K562 (cell line): ENCODE measurements at regions not wholly inside any gene's neighbourhood (a gene's known extent, or its start where the extent isn't known, plus 50 kb on each side); places are given as distances from the start of the nearest gene placed in this dataset.

ENCODE experiments used
- ETV5 ChIP-seq: sonication (generic); formaldehyde crosslinking; IDR thresholded peaks from 2 replicates; pipeline ENCODE4 v1.4.0; 2020; ENCODE audit warnings: low read depth, mild to moderate bottlenecking, missing genetic modification reagents
- GTF3C2 ChIP-seq: IDR thresholded peaks from 3 replicates; pipeline ENCODE4 v1.6.1; 2011; ENCODE audit warnings: borderline replicate concordance, mild to moderate bottlenecking, moderate library complexity; ENCODE audit not compliant: insufficient read length; ENCODE audit errors: extremely low read depth
- HNRNPK ChIP-seq: fragments of 200-400 bp; formaldehyde crosslinking; IDR thresholded peaks from one replicate; pipeline ENCODE4 v1.6.1; 2018; ENCODE audit warnings: mild to moderate bottlenecking, low read depth, low read length; ENCODE audit not compliant: poor library complexity, severe bottlenecking
- MGA ChIP-seq: fragments of 450-650 bp; IDR thresholded peaks from 2 replicates; pipeline ENCODE4 v1.6.1; 2016; ENCODE audit warnings: mild to moderate bottlenecking, moderate library complexity
- NFATC3 ChIP-seq: fragments of 450-650 bp; IDR thresholded peaks from 2 replicates; pipeline ENCODE4 v1.6.1; 2017; ENCODE audit warnings: mild to moderate bottlenecking
- U2AF2 ChIP-seq: fragments of 200-400 bp; formaldehyde crosslinking; optimal IDR thresholded peaks from 2 replicates; pipeline ENCODE3; 2017; ENCODE audit warnings: low read depth, mild to moderate bottlenecking, low read length
- ZNF224 ChIP-seq: sonication (generic); formaldehyde crosslinking; IDR thresholded peaks from 2 replicates; pipeline ENCODE4 v1.8.0; 2022; ENCODE audit warnings: mild to moderate bottlenecking, missing genetic modification reagents

- no peak for TF ChIP-seq GTF3C2
- TF ChIP-seq MGA, result no peak
- no peak for TF ChIP-seq HNRNPK
- no peak for TF ChIP-seq ZNF224 (CRISPR knock-in tag)
- TF ChIP-seq ETV5, result no peak
- TF ChIP-seq NFATC3, result no peak
- TF ChIP-seq U2AF2, result no peak
Observed at GRCh38 chr20:53738945-53739798, 145.5 kb upstream of the ZNF217 start (continued).
